T-cell (primary cell): ENCODE measurements at regions not wholly inside any gene's neighbourhood (a gene's known extent, or its start where the extent isn't known, plus 50 kb on each side); places are given as distances from the start of the nearest gene placed in this dataset.

Experiments used
- ATAC-seq, 4 experiments: fragments of 200-7000 bp in 3 of 4; fragments of 150-1000 bp in 1 of 4; cut with Tn5 transposase; replicated peaks in 1 of 4; 1 replicate in 3 of 4; 2 replicates in 1 of 4; pipeline ENCODE4 v1.10.0; 2021; ENCODE audit warnings: moderate library complexity in 3 of 4, mild to moderate bottlenecking in 2 of 4, moderate number of reproducible peaks in 1 of 4
- CTCF ChIA-PET, 2 donors: fragments of 300-600 bp; sonication (Branson Sonifier 250); formaldehyde crosslinking; loops; one replicate each; lab custom pipeline; 2022; ENCODE audit warnings: antibody characterized with exemption in 2 of 2; lab: Charles Lee
- POLR2A ChIA-PET, 2 donors: fragments of 300-600 bp; sonication (Branson Sonifier 250); formaldehyde crosslinking; loops; one replicate each; lab custom pipeline; 2022; ENCODE audit warnings: antibody characterized with exemption in 2 of 2; lab: Charles Lee
- DNase-seq, 35 experiments: peaks; one replicate each; pipeline versions ENCODE4 v3.0.0 to v3.0.0-alpha.2; 2013 to 2023
- H3K27ac ChIP-seq: one replicate; pipeline ENCODE4 v1.5.1; 2013; ENCODE audit warnings: low read length
- H3K27me3 ChIP-seq, 2 experiments: replicated peaks in 1 of 2; 1 replicate in 1 of 2; 2 replicates in 1 of 2; pipeline versions ENCODE4 v1.6.1 to v1.7.0; 2013; ENCODE audit warnings: low read length in 1 of 2, mixed read lengths in 1 of 2; ENCODE audit not compliant: control insufficient read depth in 2 of 2, insufficient read depth in 2 of 2; ENCODE audit errors: extremely low read depth in 1 of 2
- H3K36me3 ChIP-seq, 2 donors: 1 replicate in 1 of 2; 2 replicates in 1 of 2; pipeline versions ENCODE4 v1.6.1 to v1.7.0; 2013; ENCODE audit warnings: low read length in 1 of 2; ENCODE audit not compliant: control insufficient read depth in 2 of 2, insufficient read depth in 1 of 2; ENCODE audit errors: extremely low read depth in 1 of 2
- H3K4me1 ChIP-seq, 2 experiments: 1 replicate in 1 of 2; 2 replicates in 1 of 2; pipeline versions ENCODE4 v1.6.1 to v1.7.0; 2013; ENCODE audit warnings: low read length in 2 of 2, mixed read lengths in 1 of 2; ENCODE audit not compliant: insufficient read depth in 2 of 2, control insufficient read depth in 1 of 2; ENCODE audit errors: extremely low read depth in 1 of 2
- H3K4me3 ChIP-seq, 2 donors: 1 replicate in 1 of 2; 2 replicates in 1 of 2; pipeline versions ENCODE4 v1.5.1 to v1.7.0; 2013; ENCODE audit warnings: mild to moderate bottlenecking in 2 of 2, low read length in 1 of 2, moderate library complexity in 1 of 2; ENCODE audit not compliant: control insufficient read depth in 1 of 2; ENCODE audit errors: extremely low read depth in 1 of 2
- H3K9me3 ChIP-seq: 2 replicates; pipeline ENCODE4 v1.7.0; 2013
- H3K27ac Mint-ChIP-seq, 2 donors: one replicate each; pipeline ENCODE4 v1.8.0; 2020 to 2021; ENCODE audit warnings: mild to moderate bottlenecking in 2 of 2, mixed read lengths in 2 of 2
- H3K27me3 Mint-ChIP-seq, 2 donors: one replicate each; pipeline ENCODE4 v1.8.0; 2021 to 2022; ENCODE audit warnings: mixed read lengths in 2 of 2
- H3K36me3 Mint-ChIP-seq: one replicate; pipeline ENCODE4 v1.8.0; 2021; ENCODE audit warnings: mixed read lengths
- H3K4me1 Mint-ChIP-seq, 3 donors: one replicate each; pipeline ENCODE4 v1.8.0; 2020 to 2022; ENCODE audit warnings: mixed read lengths in 3 of 3, mild to moderate bottlenecking in 1 of 3
- H3K4me3 Mint-ChIP-seq, 3 donors: one replicate each; pipeline ENCODE4 v1.8.0; 2020 to 2022; ENCODE audit warnings: mild to moderate bottlenecking in 3 of 3, mixed read lengths in 3 of 3, moderate library complexity in 3 of 3
- H3K9me3 Mint-ChIP-seq, 3 donors: one replicate each; pipeline ENCODE4 v1.8.0; 2020 to 2022; ENCODE audit warnings: mixed read lengths in 3 of 3
- WGBS: methylation state at CpG from one replicate; pipeline ENCODE4 v1.1.5; 2013; ENCODE audit warnings: missing lambda C conversion rate; ENCODE audit not compliant: insufficient coverage; 5-methylcytosine and 5-hydroxymethylcytosine counted together

GRCh38 chr6:76779068-76779467 is 684.2 kb downstream of the HTR1B start:
- DNase-seq: no peak
- no peaks in the 10 kb centered on the region for H3K27me3 ChIP-seq
- Mint-ChIP-seq H3K36me3 (no peaks in the 10 kb centered on the region), H3K27ac (no peak overlapping the region), H3K4me3 (no peak overlapping the region), H3K4me1 (no peaks in the 10 kb centered on the region), H3K9me3 (peaks cover 2 to 15% (median 3%) of the 10 kb centered on the region in 3 donors), H3K27me3 (no peaks in the 10 kb centered on the region)
- POLR2A ChIA-PET: no interaction called here
- no peak overlapping the region for H3K27ac ChIP-seq
- no peaks in the 10 kb centered on the region for H3K4me1 ChIP-seq
- no peak for ATAC-seq
- CTCF ChIA-PET: interaction anchor here in 1 of 2 donors (0.6 kb wide), 1 partner anchor 368 kb away, joined by 3 read pairs; no protein-coding TSS in a partner anchor
- H3K36me3 ChIP-seq: no peaks in the 10 kb centered on the region
- no peak overlapping the region for H3K4me3 ChIP-seq
- H3K9me3 ChIP-seq: peaks cover 2% of the 10 kb centered on the region

DNA sequence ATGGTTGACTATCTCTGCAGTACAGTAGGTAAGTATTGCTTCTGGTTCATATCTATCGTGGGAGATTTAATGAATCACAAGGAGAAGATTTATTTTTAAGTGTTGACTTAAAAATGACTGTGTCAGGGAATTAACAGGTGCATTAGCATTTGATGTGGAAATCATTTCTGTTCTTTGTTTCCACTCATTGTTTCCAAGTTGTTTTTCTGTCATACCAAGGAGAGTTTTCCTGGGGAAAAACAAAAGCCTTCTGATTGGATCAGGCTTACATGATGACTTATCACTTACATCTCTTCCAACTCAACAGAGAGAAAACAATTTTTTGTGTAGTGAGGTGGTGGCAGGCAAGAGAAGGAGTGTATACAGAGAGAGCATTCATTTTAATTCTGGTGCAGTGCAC is 686.4 kb downstream of the HTR1B start:
- ChIA-PET CTCF (no interaction called here), POLR2A (no interaction called here)
- no peaks in the 10 kb centered on the region for H3K36me3 ChIP-seq
- no peak for ATAC-seq
- H3K27ac Mint-ChIP-seq: no peak overlapping the region
- H3K4me1 ChIP-seq: no peaks in the 10 kb centered on the region
- H3K4me1 Mint-ChIP-seq: no peaks in the 10 kb centered on the region
- H3K27me3 ChIP-seq: no peaks in the 10 kb centered on the region
- no peaks in the 10 kb centered on the region for H3K9me3 ChIP-seq
- H3K27ac ChIP-seq: no peak overlapping the region
- H3K36me3 Mint-ChIP-seq: no peaks in the 10 kb centered on the region
- no peaks in the 10 kb centered on the region for H3K27me3 Mint-ChIP-seq
- no peak for DNase-seq
- no peak overlapping the region for H3K4me3 ChIP-seq
- no peak overlapping the region for H3K4me3 Mint-ChIP-seq
- H3K9me3 Mint-ChIP-seq: peaks cover 2 to 22% (median 3%) of the 10 kb centered on the region in 3 donors
- no CpG with 5 or more reads among the region's 1 CpG for WGBS

DNA sequence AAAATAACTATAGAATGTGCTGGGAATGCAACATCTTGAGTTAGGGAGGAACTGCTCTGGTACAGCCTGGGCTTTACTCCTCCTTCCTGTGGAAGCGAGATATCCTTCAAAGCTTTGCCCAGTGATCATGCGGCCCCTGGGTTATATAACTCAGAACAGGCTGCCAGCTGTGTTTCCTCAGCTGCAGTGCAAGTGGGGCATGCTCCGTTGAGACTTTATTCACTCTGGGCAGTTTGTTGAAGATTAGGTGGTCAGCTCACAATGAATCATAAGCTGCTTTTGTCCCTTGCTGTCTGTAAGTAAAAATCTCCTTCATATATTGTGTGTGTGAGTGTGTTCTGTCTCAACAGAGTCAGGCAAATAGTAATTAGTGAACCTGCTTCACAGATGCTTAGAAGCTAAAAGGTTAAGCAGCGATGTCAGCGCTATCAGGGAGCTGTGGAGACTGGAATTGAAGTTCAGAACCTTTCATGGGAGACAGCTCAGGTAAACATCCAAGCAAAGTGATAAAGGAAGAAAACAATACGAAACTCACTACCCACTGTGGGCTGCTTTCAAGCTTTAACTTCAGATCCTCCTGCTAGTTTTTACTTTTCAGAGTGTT is 688.4 kb downstream of the HTR1B start:
- no peaks in the 10 kb centered on the region for H3K36me3 Mint-ChIP-seq
- ChIA-PET CTCF (no interaction called here), POLR2A (no interaction called here)
- no peaks in the 10 kb centered on the region for H3K27me3 Mint-ChIP-seq
- H3K27ac ChIP-seq: no peak overlapping the region
- H3K4me1 ChIP-seq: no peaks in the 10 kb centered on the region
- H3K4me1 Mint-ChIP-seq: no peaks in the 10 kb centered on the region
- no peaks in the 10 kb centered on the region for H3K9me3 ChIP-seq
- no peaks in the 10 kb centered on the region for H3K27me3 ChIP-seq
- H3K27ac Mint-ChIP-seq: no peak overlapping the region
- DNase-seq (no peak), ATAC-seq (no peak)
- H3K4me3 Mint-ChIP-seq: no peak overlapping the region
- H3K9me3 Mint-ChIP-seq: peaks cover 2 to 26% (median 3%) of the 10 kb centered on the region in 3 donors
- no peak overlapping the region for H3K4me3 ChIP-seq
- WGBS: 65% methylated on average over 2 of the region's 6 CpGs
- no peaks in the 10 kb centered on the region for H3K36me3 ChIP-seq

- ATAC-seq (no peak), DNase-seq (no peak)
- no peaks in the 10 kb centered on the region for H3K4me1 ChIP-seq
- CTCF ChIA-PET: no interaction called here
- H3K4me3 Mint-ChIP-seq: no peak overlapping the region
- POLR2A ChIA-PET: no interaction called here
- H3K4me3 ChIP-seq: no peak overlapping the region
- no peaks in the 10 kb centered on the region for H3K36me3 Mint-ChIP-seq
- no peaks in the 10 kb centered on the region for H3K27me3 Mint-ChIP-seq
- WGBS: no CpG with 5 or more reads among the region's 2 CpGs
- H3K27ac Mint-ChIP-seq: no peak overlapping the region
- H3K9me3 ChIP-seq: no peaks in the 10 kb centered on the region
- H3K36me3 ChIP-seq: no peaks in the 10 kb centered on the region
- no peaks in the 10 kb centered on the region for H3K4me1 Mint-ChIP-seq
- no peak overlapping the region for H3K27ac ChIP-seq
- H3K9me3 Mint-ChIP-seq: peaks cover 0 to 22% (median 0%) of the 10 kb centered on the region in 3 donors
- no peaks in the 10 kb centered on the region for H3K27me3 ChIP-seq
These were observed 690.3 kb downstream of the HTR1B start for GRCh38 chr6:76772951-76773350.

- no peaks in the 10 kb centered on the region for H3K27me3 Mint-ChIP-seq
- Histone ChIP-seq H3K27ac (no peak overlapping the region), H3K36me3 (no peaks in the 10 kb centered on the region), H3K4me1 (no peaks in the 10 kb centered on the region), H3K4me3 (no peak overlapping the region), H3K27me3 (no peaks in the 10 kb centered on the region), H3K9me3 (no peaks in the 10 kb centered on the region)
- no peaks in the 10 kb centered on the region for H3K36me3 Mint-ChIP-seq
- CTCF ChIA-PET: no interaction called here
- no peak overlapping the region for H3K4me3 Mint-ChIP-seq
- WGBS: no CpG with 5 or more reads among the region's 2 CpGs
- H3K4me1 Mint-ChIP-seq: no peaks in the 10 kb centered on the region
- DNase-seq (no peak), ATAC-seq (no peak)
- no peak overlapping the region for H3K27ac Mint-ChIP-seq
- H3K9me3 Mint-ChIP-seq: peaks cover 0 to 18% (median 0%) of the 10 kb centered on the region in 3 donors
- POLR2A ChIA-PET: no interaction called here
These were observed 692.1 kb downstream of the HTR1B start for GRCh38 chr6:76771059-76771634.

GRCh38 chr6:76770281-76770680 is 693.0 kb downstream of the HTR1B start:
- Histone ChIP-seq H3K9me3 (no peaks in the 10 kb centered on the region), H3K27me3 (no peaks in the 10 kb centered on the region), H3K4me1 (no peaks in the 10 kb centered on the region), H3K27ac (no peak overlapping the region), H3K4me3 (no peak overlapping the region), H3K36me3 (no peaks in the 10 kb centered on the region)
- 14% methylated on average over 1 of the region's 2 CpGs for WGBS
- no peak for DNase-seq
- CTCF ChIA-PET: no interaction called here
- Mint-ChIP-seq H3K27ac (no peak overlapping the region), H3K9me3 (peaks cover 0 to 18% (median 0%) of the 10 kb centered on the region in 3 donors), H3K27me3 (no peaks in the 10 kb centered on the region), H3K36me3 (no peaks in the 10 kb centered on the region), H3K4me3 (no peak overlapping the region), H3K4me1 (no peaks in the 10 kb centered on the region)
- no peak for ATAC-seq
- POLR2A ChIA-PET: no interaction called here
